B cell (primary cell): ENCODE measurements at regions not wholly inside any gene's neighbourhood (a gene's known extent, or its start where the extent isn't known, plus 50 kb on each side); places are given as distances from the start of the nearest gene placed in this dataset.

Source experiments
- ATAC-seq: fragments of 200-7000 bp; cut with Tn5 transposase; one replicate; pipeline ENCODE4 v1.10.0; 2021; ENCODE audit warnings: low read depth, mild to moderate bottlenecking, moderate number of reproducible peaks, moderate library complexity
- CTCF ChIA-PET: fragments of 350-600 bp; sonication (Branson Sonifier 250); formaldehyde crosslinking; loops from one replicate; lab custom pipeline; 2021; ENCODE audit warnings: antibody characterized with exemption, inconsistent platforms; lab: Charles Lee
- POLR2A ChIA-PET: fragments of 350-600 bp; sonication (Branson Sonifier 250); formaldehyde crosslinking; loops from one replicate; lab custom pipeline; 2021; ENCODE audit warnings: antibody characterized with exemption; lab: Charles Lee
- DNase-seq: peaks from one replicate; pipeline ENCODE4 v3.0.0; 2013
- H2AFZ ChIP-seq: 2 replicates; pipeline ENCODE4 v1.6.1; 2012; ENCODE audit warnings: mild to moderate bottlenecking, low read depth, low read length; ENCODE audit not compliant: insufficient read depth, poor library complexity, severe bottlenecking
- H3K27ac ChIP-seq, 2 donors: 1 replicate in 1 of 2; 2 replicates in 1 of 2; pipeline ENCODE4 v1.5.1; 2012 to 2013; ENCODE audit warnings: low read length in 2 of 2, mild to moderate bottlenecking in 2 of 2, moderate library complexity in 1 of 2
- H3K27me3 ChIP-seq, 4 experiments: fragments of 200-600 bp in 1 of 4; sonication (generic) in 1 of 4; replicated peaks in 1 of 4; 1 replicate in 2 of 4; 2 replicates in 2 of 4; pipeline versions ENCODE4 v1.6.1 to v1.7.0; 2013 to 2016; ENCODE audit warnings: low read length in 3 of 4, mild to moderate bottlenecking in 2 of 4, mixed read lengths in 1 of 4, moderate library complexity in 1 of 4; ENCODE audit not compliant: insufficient read depth in 4 of 4, control insufficient read depth in 3 of 4; ENCODE audit errors: control extremely low read depth in 1 of 4
- H3K36me3 ChIP-seq, 2 experiments: replicated peaks in 1 of 2; 1 replicate in 1 of 2; 2 replicates in 1 of 2; pipeline versions ENCODE4 v1.6.1 to v1.7.1; 2013; ENCODE audit warnings: low read length in 1 of 2; ENCODE audit not compliant: insufficient read depth in 2 of 2, control insufficient read depth in 1 of 2; ENCODE audit errors: control extremely low read depth in 1 of 2, extremely low read depth in 1 of 2
- H3K4me1 ChIP-seq, 2 donors: fragments of 200-600 bp in 1 of 2; sonication (generic) in 1 of 2; 1 replicate in 1 of 2; 2 replicates in 1 of 2; pipeline versions ENCODE4 v1.5.1 to v1.6.1; 2013 to 2017; ENCODE audit warnings: low read length in 2 of 2; ENCODE audit not compliant: control insufficient read depth in 2 of 2, insufficient read depth in 2 of 2
- H3K4me2 ChIP-seq: replicated peaks from 2 replicates; pipeline ENCODE3; 2012; ENCODE audit warnings: mild to moderate bottlenecking, low read depth, low read length; ENCODE audit not compliant: poor library complexity, severe bottlenecking
- H3K4me3 ChIP-seq, 5 experiments: fragments of 200-600 bp in 1 of 5; sonication (generic) in 1 of 5; 1 replicate in 3 of 5; 2 replicates in 2 of 5; pipeline versions ENCODE4 v1.5.1 to v1.7.0; 2011 to 2016; ENCODE audit warnings: low read length in 4 of 5, mild to moderate bottlenecking in 4 of 5, low read depth in 2 of 5, control low read depth in 1 of 5, moderate library complexity in 1 of 5; ENCODE audit not compliant: insufficient read depth in 1 of 5; ENCODE audit errors: control extremely low read depth in 1 of 5, extremely low read depth in 1 of 5
- H3K79me2 ChIP-seq: fragments of 200-600 bp; sonication (generic); one replicate; pipeline ENCODE4 v1.6.0; 2016; ENCODE audit warnings: low read length; ENCODE audit not compliant: control insufficient read depth, insufficient read depth
- H3K9ac ChIP-seq: fragments of 200-600 bp; sonication (generic); 2 replicates; pipeline ENCODE4 v1.6.1; 2017; ENCODE audit warnings: mild to moderate bottlenecking, low read length, moderate library complexity
- H3K9me3 ChIP-seq, 3 donors: one replicate each; pipeline versions ENCODE4 v1.6.1 to v1.7.1; 2013; ENCODE audit warnings: low read length in 2 of 3; ENCODE audit not compliant: control insufficient read depth in 2 of 3, insufficient read depth in 1 of 3; ENCODE audit errors: control extremely low read depth in 1 of 3
- H4K20me1 ChIP-seq: 2 replicates; pipeline ENCODE4 v1.6.0; 2012; ENCODE audit warnings: mild to moderate bottlenecking, low read length; ENCODE audit not compliant: insufficient read depth, control insufficient read depth, poor library complexity, severe bottlenecking
- H3K27ac Mint-ChIP-seq: one replicate; pipeline ENCODE4 v1.8.0; 2021; ENCODE audit warnings: mixed read lengths
- H3K27me3 Mint-ChIP-seq: one replicate; pipeline ENCODE4 v1.8.0; 2021; ENCODE audit warnings: mixed read lengths
- H3K4me1 Mint-ChIP-seq: one replicate; pipeline ENCODE4 v1.8.0; 2021; ENCODE audit warnings: mixed read lengths
- H3K4me3 Mint-ChIP-seq: one replicate; pipeline ENCODE4 v1.8.0; 2021; ENCODE audit warnings: mixed read lengths
- H3K9me3 Mint-ChIP-seq: one replicate; pipeline ENCODE4 v1.8.0; 2022; ENCODE audit warnings: mixed read lengths; ENCODE audit not compliant: insufficient read depth
- CTCF ChIP-seq: fragments of 200-600 bp; IDR thresholded peaks from one replicate; pipeline ENCODE4 v1.8.0; 2022; ENCODE audit warnings: antibody characterized with exemption, mild to moderate bottlenecking
- EZH2 ChIP-seq: IDR thresholded peaks from 2 replicates; pipeline ENCODE4 v1.6.1; 2012; ENCODE audit warnings: borderline replicate concordance, low read depth, mild to moderate bottlenecking, moderate library complexity, low read length; ENCODE audit not compliant: insufficient read depth, poor library complexity, severe bottlenecking
- WGBS: methylation state at CpG from one replicate; pipeline ENCODE4 v1.1.5; 2013; ENCODE audit warnings: missing lambda C conversion rate; ENCODE audit not compliant: insufficient coverage; 5-methylcytosine and 5-hydroxymethylcytosine counted together
- intact Hi-C: fragments of 100-400 bp; cut with micrococcal nuclease; formaldehyde crosslinking; loops from one replicate; pipeline ENCODE4 v1.10.0; 2022

DNA sequence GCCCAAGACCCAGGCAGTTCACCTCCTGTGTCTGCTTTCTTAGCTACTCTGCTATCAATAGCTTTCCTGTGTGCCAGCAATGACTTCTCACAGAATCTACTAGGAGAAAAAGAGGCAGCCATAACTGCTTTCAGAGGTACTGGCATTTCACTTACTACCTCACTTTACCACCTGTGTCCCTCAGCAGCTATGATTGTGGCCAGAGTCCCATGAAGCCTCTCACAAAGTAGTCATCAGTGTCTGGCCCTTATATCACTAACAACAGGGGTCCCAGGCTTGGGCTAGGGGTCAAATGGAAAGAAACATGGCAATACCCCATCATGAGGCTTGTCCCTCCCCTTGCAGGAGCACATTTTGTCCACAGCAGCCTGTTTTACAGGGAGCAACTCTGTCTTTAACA lies 62.7 kb upstream of the EPS8L3 start:
- H3K27me3 Mint-ChIP-seq: no peaks in the 10 kb centered on the region
- DNase-seq: no peak
- no peaks in the 10 kb centered on the region for H4K20me1 ChIP-seq
- ChIA-PET CTCF (interaction anchor here (0.6 to 1.0 kb wide), 2 partner anchors 15 to 50 kb away, joined by 4 to 6 read pairs; no protein-coding TSS in a partner anchor), POLR2A (no interaction called here)
- no peaks in the 10 kb centered on the region for H3K27me3 ChIP-seq
- H3K9me3 ChIP-seq: peaks cover 0 to 4% (median 0%) of the 10 kb centered on the region in 3 donors
- TF ChIP-seq EZH2: no peak
- TF ChIP-seq CTCF: no peak
- H2AFZ ChIP-seq: no peak overlapping the region
- no peak overlapping the region for H3K4me2 ChIP-seq
- H3K79me2 ChIP-seq: no peaks in the 10 kb centered on the region
- H3K9me3 Mint-ChIP-seq: no peaks in the 10 kb centered on the region
- intact Hi-C loops: no loop called here
- H3K27ac Mint-ChIP-seq: no peak overlapping the region
- ATAC-seq: no peak
- H3K4me1 Mint-ChIP-seq: peaks cover 8% of the 10 kb centered on the region
- no peak overlapping the region for H3K9ac ChIP-seq
- H3K27ac ChIP-seq: no peak overlapping the region
- H3K4me3 Mint-ChIP-seq: no peak overlapping the region
- no peaks in the 10 kb centered on the region for H3K36me3 ChIP-seq
- peaks cover 0 to 4% of the 10 kb centered on the region in 2 donors for H3K4me1 ChIP-seq
- H3K4me3 ChIP-seq: no peak overlapping the region

- Histone ChIP-seq H3K4me1 (peaks cover 0 to 4% of the 10 kb centered on the region in 2 donors), H3K9ac (no peak overlapping the region), H3K79me2 (no peaks in the 10 kb centered on the region), H3K4me2 (no peak overlapping the region), H2AFZ (no peak overlapping the region), H3K27ac (no peak overlapping the region), H3K27me3 (no peaks in the 10 kb centered on the region), H3K4me3 (no peak overlapping the region), H3K36me3 (no peaks in the 10 kb centered on the region), H3K9me3 (no peaks in the 10 kb centered on the region), H4K20me1 (no peaks in the 10 kb centered on the region)
- intact Hi-C loops: no loop called here
- Mint-ChIP-seq H3K4me1 (peaks cover 8% of the 10 kb centered on the region), H3K27me3 (no peaks in the 10 kb centered on the region), H3K27ac (no peak overlapping the region), H3K4me3 (no peak overlapping the region), H3K9me3 (no peaks in the 10 kb centered on the region)
- no peak for ATAC-seq
- ChIA-PET CTCF (no interaction called here), POLR2A (no interaction called here)
- TF ChIP-seq CTCF: no peak
- no peak for TF ChIP-seq EZH2
- DNase-seq: no peak
- 95% methylated on average over 11 of the region's 12 CpGs for WGBS
Measured at GRCh38 chr1:109824349-109825115, 60.8 kb upstream of the EPS8L3 start.
